Fibroblast of peridontal ligament (primary cell): ENCODE measurements at regions not wholly inside any gene's neighbourhood (a gene's known extent, or its start where the extent isn't known, plus 50 kb on each side); places are given as distances from the start of the nearest gene placed in this dataset.
"Not testable (repeated sequence)": the region's sequence is repeated elsewhere in the genome, so short reads cannot be mapped to it uniquely, and the experiment has no call there.

Experiments
- DNase-seq: peaks from one replicate; pipeline ENCODE4 v3.0.0-alpha.2; 2010; ENCODE audit errors: extremely low read depth

DNA sequence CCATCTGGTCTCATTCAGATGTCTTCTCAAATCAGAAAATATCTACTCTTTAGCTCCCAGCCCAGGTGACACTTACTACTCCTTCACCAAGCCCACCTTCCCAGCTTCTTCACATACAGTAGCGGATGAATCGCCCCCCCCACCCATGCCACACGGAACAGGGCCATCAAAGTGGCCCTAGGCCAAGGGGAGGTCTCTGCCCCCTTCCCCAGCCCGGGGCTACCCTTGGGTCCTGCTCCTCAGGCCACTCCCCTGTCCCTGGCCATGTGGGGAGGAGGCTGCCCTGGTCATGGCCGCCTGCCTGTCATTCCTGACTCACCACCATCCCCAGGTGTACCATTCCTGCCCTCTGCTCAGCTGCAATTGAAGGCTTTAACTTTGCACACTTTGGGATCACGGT is 142.8 kb downstream of the NECTIN1 start:
- no peak for DNase-seq

DNA sequence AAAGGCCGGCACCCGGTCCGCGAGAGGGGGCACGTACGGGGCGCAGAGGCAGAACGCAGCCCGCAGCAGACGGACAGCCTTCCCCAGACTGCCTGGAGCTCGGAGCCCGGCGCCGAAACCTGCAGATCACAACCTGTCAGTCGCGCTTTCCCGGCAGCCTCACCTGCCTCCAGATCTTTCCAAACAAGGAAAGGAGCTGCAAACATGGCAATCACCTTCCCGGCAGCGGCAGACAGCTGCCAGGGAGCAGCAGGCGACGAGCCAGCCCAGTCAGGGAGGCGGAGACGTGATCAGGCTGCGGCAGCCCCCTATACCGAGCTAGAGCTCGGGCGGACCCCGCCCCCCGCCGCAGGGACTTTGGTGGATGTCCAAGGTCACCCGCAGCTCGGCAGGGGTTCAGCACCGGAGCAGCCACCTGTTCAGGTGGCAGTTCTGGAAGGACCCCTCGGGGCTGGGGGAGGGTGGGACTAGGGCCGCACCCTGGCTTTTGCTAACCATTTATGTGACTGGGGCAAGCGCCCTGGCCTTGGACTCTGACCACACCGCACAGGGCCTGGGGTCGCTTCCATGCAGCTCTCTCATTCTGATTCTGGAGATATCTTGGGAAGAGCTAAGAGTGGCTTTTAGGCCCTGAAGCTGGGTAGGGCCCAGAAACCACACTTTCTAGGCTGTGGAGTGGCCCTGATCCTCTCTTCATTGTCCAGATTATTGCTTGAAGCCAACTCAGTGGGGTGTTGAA is 143.8 kb downstream of the NECTIN1 start:
- no peak for DNase-seq

DNA sequence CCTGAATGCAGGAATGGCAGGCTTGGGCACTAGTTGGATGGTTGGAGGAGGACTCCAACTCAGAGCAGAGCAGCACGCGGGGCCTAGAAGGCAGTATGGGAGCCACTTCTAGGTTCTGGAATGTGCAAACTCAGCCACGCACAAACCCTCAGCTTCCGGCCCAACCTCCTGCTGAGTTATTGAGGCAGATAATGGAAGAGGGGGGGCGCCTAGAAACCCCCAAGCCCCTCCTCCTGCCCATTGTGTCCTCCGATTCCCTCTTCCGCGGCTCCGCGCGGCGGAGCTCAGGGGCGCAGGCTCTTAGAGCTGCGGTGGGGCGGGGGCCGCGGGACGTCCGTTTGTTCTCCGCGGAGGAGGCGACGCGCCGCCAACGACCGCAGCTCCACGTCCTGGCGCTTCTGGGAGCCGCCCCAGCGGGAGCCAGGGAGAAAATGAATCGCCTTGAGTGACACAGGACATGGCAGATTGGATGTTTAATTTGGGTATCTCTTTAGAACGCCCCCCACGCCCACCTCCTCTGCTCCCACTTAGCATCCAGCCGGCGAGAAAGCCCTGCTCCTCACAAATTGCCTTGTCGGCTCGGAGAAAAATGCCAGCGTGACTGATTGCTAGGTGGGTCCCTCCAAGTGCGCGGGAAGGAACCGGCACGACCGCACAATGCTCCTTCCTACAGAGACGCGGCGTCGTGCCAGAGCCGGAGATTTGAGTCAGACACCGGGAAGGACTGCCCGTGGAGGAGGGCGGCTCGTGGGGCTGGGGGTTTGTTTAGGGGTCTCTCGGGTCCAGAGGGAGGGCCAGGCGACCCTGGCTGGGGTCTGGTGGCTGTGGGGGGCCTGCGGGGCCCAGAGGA is 144.6 kb downstream of the NECTIN1 start:
- peak; percentile 43 for DNase-seq

DNA sequence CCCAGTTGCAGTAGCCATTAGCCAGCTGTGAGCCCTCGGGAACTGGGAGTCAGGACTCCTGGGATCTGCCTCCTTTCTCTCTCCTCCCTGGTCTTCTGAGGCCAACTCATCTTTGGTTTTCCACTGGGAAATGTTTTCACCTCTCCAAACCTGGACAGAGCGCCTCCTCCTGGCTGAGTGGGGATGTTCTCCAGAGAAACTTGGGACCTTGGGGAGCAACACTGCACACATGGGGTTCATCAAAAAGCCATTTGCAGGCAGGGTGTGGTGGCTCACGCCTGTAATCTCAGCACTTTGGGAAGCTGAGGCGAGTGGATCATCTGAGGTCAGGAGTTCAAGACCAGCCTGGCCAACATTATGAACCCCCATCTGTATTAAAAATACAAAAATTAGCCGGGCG is 145.4 kb downstream of the NECTIN1 start:
- no peak for DNase-seq

DNA sequence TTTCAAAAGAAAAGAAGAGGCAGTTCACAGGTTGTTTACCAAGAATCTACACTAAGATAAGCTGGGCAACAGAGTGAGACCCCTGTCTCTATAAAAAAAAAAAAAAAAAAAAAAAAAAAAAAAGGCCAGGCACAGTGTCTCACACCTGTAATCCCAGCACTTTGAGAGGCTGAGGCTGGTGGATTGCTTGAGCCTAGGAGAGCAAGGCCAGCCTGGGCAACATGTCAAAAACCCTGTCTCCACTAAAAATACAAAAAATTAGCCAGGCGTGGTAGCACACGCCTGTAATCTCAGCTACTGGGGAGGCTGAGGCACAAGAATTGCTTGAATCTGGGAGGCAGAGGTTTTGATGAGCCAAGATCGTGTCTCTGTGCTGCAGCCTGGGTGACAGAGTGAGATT is 147.6 kb downstream of the NECTIN1 start:
- not testable (repeated sequence) for DNase-seq

DNA sequence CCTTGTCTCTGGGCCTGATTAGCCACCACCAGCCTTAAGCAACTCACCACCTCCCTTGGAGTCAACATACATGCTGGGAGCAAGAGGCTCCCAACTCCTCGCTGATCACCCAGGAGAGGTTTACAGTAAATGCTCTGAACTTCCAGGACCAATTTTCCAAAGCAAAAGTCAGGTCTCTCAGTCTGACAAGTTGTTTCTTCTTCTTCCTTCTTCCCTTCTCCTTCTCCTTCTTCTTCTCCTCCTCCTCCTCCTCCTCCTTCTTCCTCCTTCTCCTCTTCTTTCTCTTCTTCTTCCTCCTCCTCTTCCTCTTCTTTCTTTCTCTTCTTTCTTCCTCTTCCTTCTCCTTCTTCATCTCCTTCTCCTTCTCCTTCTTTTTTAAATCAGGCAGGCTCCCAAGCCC is 148.2 kb downstream of the NECTIN1 start:
- DNase-seq: no peak

DNA sequence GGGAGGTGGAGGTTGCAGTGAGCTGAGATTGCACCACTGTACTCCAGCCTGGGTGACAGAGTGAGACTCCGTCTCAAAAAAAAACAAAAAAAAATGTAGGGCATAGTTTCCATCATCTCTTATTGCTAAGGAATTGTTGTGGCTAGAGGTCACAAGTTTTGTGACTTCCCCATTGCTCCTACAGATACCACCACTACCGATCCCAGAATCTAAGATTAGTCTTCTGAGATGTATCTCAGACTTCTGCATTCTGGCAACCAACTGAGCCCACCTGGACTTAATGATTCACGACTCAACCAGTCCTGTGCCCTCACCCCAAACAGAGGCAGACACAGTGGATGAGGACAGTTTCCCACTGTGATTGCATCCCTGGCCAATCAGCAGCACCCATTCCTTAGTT is 148.9 kb downstream of the NECTIN1 start:
- DNase-seq: no peak

DNA sequence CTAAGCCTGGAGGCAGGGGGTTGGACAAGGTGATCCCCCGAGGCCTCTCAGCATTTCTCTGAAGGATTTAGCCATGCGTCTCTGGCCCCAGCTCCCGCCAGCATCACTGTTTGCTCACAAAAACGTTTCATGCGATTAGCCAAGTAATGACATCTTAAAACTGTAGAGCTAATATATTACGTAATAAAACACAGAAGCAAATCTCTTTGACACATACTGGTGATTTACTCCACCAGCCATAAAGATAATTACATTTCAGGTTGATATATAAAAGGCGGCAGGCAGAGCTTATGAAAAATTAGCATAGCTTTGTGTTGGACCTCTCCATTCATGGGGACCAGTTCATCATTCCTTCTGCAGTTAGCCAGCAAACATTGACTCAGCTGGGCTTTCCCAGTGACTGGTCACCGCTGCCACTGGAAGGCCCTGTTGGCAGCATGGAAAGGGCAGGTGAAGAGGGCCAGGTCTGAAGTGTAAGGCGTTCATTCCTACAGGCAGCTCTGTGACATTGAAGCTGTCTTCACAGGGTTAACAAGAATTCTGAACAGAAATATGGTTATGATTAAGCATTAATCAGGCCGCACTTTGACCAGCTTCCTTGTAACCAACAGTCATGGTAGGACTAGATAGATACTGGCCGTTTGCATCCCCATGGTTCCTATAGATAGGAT is 150.3 kb downstream of the NECTIN1 start:
- DNase-seq: no peak

DNA sequence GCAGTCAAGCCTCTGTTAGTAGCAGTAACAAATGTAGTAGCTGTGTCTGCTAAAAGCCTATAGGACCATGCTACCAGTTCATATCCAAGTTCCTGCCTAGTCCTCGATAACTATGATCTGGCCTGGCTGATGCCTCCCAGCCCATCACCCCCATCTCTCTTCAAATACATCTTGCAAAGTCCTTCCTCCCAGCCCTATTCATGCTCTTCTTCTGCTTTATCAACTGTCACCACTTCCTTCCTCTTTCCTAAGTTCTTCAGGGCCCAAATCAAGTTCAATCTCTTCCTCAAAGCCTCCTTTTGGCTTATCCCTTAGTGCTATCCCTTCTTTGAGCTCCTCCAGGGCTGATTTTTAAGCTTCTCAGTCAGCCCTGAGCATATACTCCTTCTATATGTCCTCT is 150.9 kb upstream of the THY1 start:
- no peak for DNase-seq

DNA sequence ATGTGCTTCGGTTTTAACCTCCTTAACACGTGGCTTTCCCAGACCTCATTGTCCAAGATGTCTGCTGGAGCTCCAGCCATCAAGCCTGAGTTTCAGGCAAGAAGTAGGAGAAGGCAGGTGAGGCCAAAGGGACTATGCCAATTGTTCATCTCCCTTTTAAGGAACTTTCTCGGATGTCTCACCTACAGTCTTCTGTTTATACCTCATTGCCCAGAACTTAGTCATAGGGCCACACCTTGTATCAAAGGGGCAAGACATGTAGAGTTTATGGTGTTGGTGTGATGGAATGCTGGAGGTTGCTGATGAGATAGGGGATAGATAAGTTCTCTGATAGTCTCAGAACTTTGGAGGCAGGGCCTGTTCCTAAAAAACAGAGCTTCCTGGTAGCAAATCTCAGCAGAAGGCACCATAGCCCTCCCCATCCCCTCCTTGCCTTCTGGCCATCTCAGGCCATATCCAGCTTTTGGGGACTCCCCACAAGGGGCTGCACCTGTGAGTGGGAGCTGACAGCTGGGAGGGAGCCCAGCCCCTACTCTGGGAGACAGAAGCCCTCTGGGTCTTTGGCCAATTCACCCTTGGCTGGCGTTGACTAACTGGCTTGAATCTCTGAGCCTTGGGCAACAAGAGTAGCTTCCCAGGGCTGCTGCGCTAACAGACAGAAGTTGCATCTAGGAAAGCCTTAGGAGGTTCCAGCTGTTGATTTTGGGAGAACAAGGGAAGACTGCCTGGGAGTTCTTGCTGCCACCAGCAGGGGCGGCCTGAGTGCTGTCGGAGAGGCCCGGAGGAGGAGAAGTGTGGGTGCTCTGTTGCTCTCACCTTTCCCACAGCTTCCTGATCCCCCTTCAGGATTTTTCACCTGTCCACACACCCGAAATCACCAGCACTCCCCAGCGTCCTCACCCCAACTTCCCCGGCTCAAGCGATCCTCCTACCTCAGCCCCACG is 149.8 kb upstream of the THY1 start:
- DNase-seq: no peak

DNA sequence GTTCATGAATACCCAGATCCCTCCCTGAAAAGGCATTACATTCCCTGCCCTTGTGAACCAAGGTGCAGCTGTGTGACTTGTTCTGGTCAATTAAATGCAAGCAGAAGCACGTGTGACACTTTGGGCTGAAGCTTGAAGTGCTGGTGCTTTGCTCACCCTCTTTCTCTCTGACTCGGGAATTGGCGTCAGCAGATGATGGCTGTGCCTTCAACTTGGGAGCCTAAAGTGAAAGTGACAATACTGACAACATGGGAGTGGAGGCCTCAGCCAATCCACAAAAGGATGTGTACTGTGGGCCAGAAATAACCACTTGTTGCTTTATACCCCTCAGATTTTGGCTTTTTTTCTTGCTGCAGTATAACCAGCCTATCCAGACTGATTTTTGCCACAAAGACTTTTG is 148.3 kb upstream of the THY1 start:
- DNase-seq: no peak

DNA sequence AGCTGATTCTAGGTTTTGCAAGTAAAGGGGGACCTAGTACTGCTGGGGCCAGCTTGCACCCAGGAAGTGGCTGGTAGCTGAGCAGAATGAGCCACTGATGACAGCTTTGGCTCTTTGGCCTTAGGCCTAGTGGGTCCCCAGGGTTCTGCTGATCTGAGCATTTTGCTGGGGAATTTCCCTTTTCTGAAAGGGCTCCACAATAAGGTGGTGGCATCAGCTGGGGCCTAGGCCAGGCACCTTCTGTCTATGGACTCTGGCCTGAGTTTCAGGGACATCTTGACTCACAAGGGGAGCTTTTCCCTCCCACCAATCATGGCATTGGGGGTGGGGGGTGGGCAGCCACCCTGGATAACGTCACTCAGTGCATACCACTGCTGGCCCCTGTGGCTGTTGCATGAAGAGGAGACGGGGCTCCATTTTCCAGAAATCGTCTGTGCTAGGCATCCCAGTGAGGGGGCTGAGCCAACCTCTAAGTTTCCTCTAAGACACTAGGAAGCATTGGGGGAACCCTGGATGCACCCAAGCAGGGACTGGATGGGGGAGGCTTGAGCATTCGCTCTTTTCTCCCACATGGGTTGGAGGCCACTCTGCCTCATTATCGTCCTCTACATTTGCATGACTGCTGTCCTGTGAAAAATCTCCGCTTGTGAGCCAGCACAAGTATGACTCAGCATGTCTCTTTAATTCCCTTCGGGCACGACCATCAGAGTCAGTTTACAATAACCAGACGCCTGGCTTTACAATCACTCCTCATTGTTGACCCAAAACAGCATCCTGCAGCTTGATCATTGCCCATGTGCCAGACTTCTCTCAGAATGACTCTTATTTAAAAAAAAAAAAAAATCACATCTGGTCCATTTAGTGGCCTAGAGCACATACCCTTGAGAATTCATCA is 145.0 kb upstream of the THY1 start:
- DNase-seq: peak; percentile 91

DNA sequence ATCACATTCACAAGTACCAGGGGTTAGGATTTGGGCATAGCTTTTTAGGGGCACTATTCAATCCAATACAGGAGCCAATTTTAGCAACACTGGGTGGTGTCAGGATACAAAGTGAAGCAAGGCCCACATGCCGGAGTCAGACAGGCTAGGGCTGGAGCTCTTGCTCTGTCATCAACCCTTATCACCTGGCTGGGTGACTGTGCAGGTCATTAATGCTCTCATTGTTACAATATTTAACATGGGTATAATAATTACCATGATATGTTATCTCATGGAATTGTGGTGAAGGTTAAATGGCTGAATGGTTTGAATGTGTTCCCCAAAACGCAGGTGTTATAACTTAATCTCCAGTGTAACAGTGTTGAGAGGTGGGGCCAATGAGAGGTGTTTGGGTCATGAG is 143.3 kb upstream of the THY1 start:
- no peak for DNase-seq

DNA sequence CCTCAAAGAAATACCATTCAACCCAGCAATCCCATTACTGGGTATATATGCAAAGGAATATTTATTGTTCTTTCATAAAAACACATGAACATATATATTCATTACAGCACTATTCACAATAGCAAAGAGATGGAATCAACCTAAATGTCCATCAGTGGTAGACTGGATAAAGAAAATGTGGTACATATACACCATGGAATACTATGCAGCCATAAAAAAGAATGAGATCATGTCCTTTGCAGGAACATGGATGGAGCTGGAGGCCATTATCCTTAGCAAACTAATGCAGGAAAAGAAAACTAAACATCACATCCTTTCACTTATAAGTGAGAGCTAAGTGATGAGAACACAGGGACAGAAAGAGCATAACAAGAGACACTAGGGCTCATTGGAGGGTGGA is 142.7 kb upstream of the THY1 start:
- not testable (repeated sequence) for DNase-seq

DNA sequence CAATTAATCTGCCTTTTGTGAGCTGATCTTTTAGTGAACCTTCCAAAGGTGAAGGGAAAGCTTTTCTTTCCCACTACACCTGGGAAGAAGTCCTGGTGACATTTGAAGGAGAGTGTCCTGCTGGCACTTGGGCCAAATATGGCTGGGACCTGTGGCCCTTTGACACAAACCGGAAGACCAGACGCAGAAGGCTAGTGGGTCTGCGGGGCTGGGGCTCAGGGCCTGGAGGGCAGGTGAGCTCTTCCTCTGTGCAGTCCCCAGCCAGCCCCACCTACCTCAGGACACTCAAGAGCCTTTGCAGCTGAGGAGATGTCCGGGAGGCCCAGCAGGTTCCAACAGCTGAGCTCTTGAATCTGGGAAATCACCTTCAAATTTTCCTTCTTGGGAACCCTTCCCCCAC is 138.0 kb upstream of the THY1 start:
- no peak for DNase-seq

DNA sequence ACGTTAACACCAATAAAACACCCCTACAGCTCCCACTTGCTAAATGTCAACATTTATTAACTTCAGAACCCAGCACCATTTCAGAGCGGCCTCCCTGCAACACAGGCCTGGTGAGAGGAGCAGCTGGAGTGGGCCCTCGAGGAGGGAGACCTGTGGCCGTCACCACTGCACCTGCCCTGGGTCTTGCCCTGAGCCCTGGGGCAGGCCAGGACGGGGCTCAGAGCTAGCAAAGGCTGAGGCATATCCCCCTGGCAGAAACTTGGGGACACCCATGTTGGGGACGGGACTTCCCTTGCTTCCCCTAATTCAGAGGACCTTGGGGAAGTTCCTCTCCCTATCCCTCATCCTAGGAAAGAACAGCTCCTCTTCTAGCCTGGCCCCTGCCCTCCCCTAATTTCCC is 137.3 kb upstream of the THY1 start:
- no peak for DNase-seq

DNA sequence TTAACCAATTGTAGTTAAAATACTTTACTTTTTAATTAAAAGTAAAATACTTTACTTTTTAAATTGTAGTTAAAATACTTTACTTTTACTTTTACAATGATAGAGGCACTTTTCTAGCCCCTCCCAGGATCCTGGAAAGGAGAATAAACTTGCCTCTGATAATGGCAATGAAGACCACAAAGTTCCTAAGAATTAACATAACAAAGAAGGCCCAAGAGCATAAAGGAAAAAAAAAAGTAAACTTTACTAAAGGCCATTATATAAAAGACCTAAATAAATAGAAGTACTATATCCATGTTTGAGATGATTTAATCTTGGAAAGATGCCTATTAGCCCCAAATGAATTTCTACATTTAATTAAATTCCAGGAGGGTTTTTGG is 129.1 kb upstream of the THY1 start:
- DNase-seq: no peak

DNA sequence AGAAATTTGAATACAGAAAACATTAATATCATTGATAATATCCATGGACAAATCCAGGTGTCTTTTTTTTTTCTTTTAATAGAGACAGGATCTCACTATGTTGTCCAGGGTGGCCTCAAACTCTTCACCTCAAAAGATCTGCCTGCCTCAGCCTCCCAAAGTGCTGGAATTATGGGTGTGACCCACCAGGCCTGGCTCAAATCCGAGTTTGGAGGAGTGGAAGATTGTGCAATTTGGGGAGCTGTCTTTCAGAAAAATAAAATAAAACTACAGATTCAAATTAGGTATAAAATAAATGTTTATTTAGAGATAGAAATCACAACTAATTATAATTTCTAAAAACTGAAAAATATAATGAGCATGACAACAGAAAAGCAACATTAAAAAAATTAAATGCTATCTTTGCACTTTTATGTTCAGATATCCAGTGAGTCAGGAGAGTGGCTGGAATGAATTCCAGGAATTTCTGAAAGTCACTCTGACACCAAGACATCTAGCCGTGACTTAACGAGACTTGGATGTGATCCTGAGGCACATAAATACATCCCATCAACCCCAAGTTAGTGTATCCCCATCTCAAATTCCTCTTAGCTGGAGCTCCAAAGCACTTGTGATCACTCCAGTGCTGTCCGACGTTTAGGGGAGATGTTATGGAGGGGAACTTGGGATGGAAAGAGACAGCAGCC is 128.6 kb upstream of the THY1 start:
- no peak for DNase-seq

DNA sequence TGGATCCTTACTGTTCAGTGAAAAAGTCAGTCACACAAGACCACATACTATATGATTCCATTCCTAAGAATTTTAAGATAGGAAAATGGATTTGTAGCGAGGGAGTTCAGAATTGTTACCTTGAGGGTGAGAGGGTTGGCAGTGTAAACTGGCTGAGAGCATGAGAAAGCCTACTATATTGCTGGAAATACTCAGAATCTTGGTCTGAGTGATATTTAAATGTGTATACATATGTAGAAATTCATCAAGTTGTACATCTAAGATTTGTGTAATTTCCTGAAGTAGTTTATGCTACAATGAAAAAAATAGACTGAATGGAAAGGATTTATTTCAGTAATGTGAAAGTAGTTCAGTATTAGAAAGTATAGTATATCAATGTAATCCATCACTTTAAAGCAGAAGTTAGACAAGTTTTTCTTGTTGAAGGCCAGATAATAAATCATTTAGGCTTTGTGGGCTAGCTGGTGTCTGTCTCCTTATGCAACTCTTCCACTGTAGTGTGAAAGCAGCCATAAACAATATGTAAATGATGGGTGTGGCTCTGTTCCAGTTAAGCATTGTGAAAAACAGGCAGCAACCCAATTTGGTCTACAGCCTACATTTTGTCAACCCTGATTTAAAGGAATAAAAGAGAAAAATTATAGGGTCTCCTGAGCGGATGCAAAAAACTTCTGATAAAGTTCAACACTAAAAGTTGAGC is 127.2 kb upstream of the THY1 start:
- no peak for DNase-seq
